GM18526 (cell line): ENCODE measurements at regions not wholly inside any gene's neighbourhood (a gene's known extent, or its start where the extent isn't known, plus 50 kb on each side); places are given as distances from the start of the nearest gene placed in this dataset.

ENCODE experiments used
- POLR2A ChIP-seq: IDR thresholded peaks from 3 replicates; pipeline ENCODE4 v1.6.1; 2011; ENCODE audit not compliant: insufficient read length; ENCODE audit errors: extremely low read depth

GRCh38 chr13:44273216-44273615 lies 100.4 kb upstream of the SERP2 start:
- no peak for TF ChIP-seq POLR2A

GRCh38 chr13:44273991-44274770 lies 99.4 kb upstream of the SERP2 start:
- no peak for TF ChIP-seq POLR2A

- no peak for TF ChIP-seq POLR2A
These were observed 98.8 kb upstream of the SERP2 start for GRCh38 chr13:44274771-44275205.

GRCh38 chr13:44275381-44275780 lies 98.2 kb upstream of the SERP2 start:
- TF ChIP-seq POLR2A: no peak

GRCh38 chr13:44276061-44276460 lies 97.6 kb upstream of the SERP2 start:
- no peak for TF ChIP-seq POLR2A

GRCh38 chr13:44277459-44277858 lies 96.2 kb upstream of the SERP2 start:
- TF ChIP-seq POLR2A: no peak

- no peak for TF ChIP-seq POLR2A
These were observed 95.5 kb upstream of the SERP2 start for GRCh38 chr13:44278166-44278565.

GRCh38 chr13:44280456-44280855 lies 93.2 kb upstream of the SERP2 start:
- TF ChIP-seq POLR2A: no peak

- TF ChIP-seq POLR2A: no peak
These were observed 92.2 kb upstream of the SERP2 start for GRCh38 chr13:44281252-44282000.

GRCh38 chr13:44283600-44283999 lies 90.0 kb upstream of the SERP2 start:
- no peak for TF ChIP-seq POLR2A

GRCh38 chr13:44287958-44288357 lies 85.7 kb upstream of the SERP2 start:
- TF ChIP-seq POLR2A: no peak

GRCh38 chr13:44292545-44292944 lies 81.1 kb upstream of the SERP2 start:
- TF ChIP-seq POLR2A: no peak

- no peak for TF ChIP-seq POLR2A
These were observed 80.2 kb upstream of the SERP2 start for GRCh38 chr13:44293374-44293773.

GRCh38 chr13:44293908-44294735 lies 79.5 kb upstream of the SERP2 start:
- no peak for TF ChIP-seq POLR2A

GRCh38 chr13:44294876-44295275 lies 78.7 kb upstream of the SERP2 start:
- TF ChIP-seq POLR2A: no peak

- no peak for TF ChIP-seq POLR2A
These were observed 76.8 kb upstream of the SERP2 start for GRCh38 chr13:44296856-44297255.
